ENCODE measurements at regions not wholly inside any gene's neighbourhood (a gene's known extent, or its start where the extent isn't known, plus 50 kb on each side); places are given as distances from the start of the nearest gene placed in this dataset.
"Not testable (repeated sequence)": the region's sequence is repeated elsewhere in the genome, so short reads cannot be mapped to it uniquely, and the experiment has no call there.

DNA sequence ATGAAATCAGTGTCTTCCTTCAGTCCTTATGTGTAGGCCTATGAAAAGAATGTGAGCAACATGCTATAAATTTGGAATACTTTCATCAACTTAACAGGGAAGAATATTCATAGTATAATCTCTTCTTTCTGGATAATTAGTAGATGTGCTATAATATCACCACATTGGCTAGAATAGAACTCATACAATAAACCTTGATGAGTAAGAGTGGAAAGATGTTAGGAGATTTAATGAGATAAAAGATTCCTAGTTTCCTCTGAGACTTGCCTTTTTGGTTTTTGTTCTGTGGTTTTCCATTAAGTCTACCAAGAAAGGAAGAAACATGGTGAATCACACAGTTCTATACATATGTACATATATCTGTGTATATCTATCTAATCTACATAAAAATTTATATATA, 301.8 kb upstream of the PRR16 start:
- H3K4me3 ChIP-seq (replicated peaks in 1 of 2; ENCODE audit: low read depth in 2 of 2, low read length in 2 of 2), result no peak overlapping the region
- no peak for DNase-seq (ENCODE audit: low read depth in 2 of 2)
- TF ChIP-seq, protein P1, sequence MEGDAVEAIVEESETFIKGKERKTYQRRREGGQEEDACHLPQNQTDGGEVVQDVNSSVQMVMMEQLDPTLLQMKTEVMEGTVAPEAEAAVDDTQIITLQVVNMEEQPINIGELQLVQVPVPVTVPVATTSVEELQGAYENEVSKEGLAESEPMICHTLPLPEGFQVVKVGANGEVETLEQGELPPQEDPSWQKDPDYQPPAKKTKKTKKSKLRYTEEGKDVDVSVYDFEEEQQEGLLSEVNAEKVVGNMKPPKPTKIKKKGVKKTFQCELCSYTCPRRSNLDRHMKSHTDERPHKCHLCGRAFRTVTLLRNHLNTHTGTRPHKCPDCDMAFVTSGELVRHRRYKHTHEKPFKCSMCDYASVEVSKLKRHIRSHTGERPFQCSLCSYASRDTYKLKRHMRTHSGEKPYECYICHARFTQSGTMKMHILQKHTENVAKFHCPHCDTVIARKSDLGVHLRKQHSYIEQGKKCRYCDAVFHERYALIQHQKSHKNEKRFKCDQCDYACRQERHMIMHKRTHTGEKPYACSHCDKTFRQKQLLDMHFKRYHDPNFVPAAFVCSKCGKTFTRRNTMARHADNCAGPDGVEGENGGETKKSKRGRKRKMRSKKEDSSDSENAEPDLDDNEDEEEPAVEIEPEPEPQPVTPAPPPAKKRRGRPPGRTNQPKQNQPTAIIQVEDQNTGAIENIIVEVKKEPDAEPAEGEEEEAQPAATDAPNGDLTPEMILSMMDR (IDR thresholded peaks at IDR 0.05; ENCODE audit: low read depth, low read length), result no peak

DNA sequence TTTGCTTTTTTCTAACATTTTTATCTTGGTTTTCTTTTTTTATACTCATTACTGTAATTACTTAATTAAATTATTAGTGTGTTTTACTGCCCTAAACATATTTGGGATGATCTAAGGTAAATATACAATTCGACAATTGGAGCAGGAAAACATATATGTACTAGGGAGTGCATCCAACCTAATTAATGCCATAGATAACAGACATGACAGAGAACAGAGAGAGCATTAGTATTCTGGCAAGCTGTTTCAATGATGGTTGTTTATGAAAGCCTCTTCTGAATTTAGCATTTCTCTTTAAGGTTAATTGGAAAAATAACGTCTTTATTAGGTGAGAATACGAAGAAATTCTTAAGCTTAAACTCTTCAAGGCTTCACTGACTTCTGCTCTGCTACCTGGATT, 300.1 kb upstream of the PRR16 start:
- TF ChIP-seq, protein P1 (IDR thresholded peaks at IDR 0.05; ENCODE audit: low read depth, low read length), result no peak
- H3K4me3 ChIP-seq (replicated peaks in 1 of 2; ENCODE audit: low read depth in 2 of 2, low read length in 2 of 2), result no peak overlapping the region

DNA sequence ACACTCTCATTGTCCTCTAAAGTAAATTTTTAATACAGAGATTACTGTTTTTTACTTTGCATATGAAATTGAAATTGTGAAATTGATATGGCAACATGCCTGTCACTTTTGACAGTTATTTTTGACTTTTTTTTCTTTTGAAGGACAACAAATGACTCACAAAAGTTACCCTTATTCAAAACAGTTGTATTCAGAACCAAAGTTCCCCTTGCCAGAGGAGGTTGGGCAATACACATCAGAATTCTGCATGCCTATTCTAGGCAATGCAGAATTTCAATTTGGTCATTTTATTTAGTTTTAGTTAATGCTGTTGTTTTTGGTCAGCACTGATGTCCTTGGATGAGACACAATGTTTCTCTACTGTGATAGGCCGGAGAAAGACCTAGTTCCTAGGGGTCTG, 299.1 kb upstream of the PRR16 start:
- TF ChIP-seq, protein P1 (IDR thresholded peaks at IDR 0.05; ENCODE audit: low read depth, low read length), result no peak
- DNase-seq (ENCODE audit: low read depth in 2 of 2), result no peak
- H3K4me3 ChIP-seq (replicated peaks in 1 of 2; ENCODE audit: low read depth in 2 of 2, low read length in 2 of 2), result no peak overlapping the region

More for the DNA sequence above, 300.1 kb upstream of the PRR16 start:
- no peak for DNase-seq (ENCODE audit: low read depth in 2 of 2)

DNA sequence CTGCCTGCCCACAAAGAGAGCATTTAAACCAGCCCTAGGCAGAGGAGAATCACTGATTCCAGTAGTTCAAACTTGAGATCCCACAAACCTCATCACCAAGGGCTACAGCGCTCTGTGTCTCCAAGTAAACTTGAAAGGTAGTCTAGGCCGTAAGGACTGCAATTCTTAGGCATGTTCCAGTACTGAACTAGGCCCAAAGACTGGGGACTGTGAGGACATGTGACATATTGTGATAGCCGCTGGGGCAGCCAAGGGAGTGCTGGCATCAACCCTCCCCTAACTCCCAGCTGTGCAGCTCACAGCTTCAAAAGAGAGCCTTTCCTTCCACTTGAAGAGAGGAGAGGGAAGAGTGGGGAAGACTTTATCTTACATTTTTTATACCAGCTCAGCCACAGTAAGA, 291.0 kb upstream of the PRR16 start:
- no peak overlapping the region for H3K4me3 ChIP-seq (replicated peaks in 1 of 2; ENCODE audit: low read depth in 2 of 2, low read length in 2 of 2)
- DNase-seq (ENCODE audit: low read depth in 2 of 2), result no peak
- TF ChIP-seq, protein P1 (IDR thresholded peaks at IDR 0.05; ENCODE audit: low read depth, low read length), result no peak

DNA sequence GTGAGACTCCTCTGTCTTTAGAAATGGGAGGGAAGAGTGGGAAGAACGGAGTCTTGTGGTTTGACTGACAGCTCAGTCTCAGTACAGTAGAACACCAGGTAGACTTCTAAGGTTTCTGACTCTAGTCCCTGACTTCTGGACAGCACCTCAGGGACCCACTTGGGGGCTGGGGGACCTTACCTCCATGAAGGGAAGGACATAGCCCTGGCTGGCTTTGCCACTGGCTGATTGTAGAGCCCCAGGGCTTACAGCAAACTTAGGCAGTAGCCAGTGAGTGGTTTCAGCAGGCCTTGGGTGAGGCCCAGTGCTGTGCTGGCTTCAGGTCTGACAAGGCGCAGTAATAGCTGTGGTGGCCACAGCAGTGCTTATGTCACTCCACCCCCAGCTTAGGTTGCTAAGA, 290.0 kb upstream of the PRR16 start:
- no peak overlapping the region for H3K4me3 ChIP-seq (replicated peaks in 1 of 2; ENCODE audit: low read depth in 2 of 2, low read length in 2 of 2)
- DNase-seq (ENCODE audit: low read depth in 2 of 2), result no peak
- TF ChIP-seq, protein P1 (IDR thresholded peaks at IDR 0.05; ENCODE audit: low read depth, low read length), result no peak

DNA sequence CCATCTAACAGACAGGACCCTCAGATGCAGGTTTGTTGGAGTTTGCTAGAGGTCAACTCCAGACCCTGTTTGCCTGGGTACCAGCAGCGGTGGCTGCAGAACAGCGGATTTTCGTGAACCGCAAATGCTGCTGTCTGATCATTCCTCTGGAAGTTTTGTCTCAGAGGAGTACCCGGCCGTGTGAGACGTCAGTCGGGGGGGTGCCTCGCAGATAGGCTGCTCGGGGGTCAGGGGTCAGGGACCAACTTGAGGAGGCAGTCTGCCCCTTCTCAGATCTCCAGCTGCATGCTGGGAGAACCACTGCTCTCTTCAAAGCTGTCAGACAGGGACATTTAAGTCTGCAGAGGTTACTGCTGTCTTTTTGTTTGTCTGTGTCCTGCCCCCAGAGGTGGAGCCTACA, 282.9 kb upstream of the PRR16 start:
- H3K4me3 ChIP-seq (replicated peaks in 1 of 2; ENCODE audit: low read depth in 2 of 2, low read length in 2 of 2); DNase-seq (ENCODE audit: low read depth in 2 of 2): not testable (repeated sequence)

DNA sequence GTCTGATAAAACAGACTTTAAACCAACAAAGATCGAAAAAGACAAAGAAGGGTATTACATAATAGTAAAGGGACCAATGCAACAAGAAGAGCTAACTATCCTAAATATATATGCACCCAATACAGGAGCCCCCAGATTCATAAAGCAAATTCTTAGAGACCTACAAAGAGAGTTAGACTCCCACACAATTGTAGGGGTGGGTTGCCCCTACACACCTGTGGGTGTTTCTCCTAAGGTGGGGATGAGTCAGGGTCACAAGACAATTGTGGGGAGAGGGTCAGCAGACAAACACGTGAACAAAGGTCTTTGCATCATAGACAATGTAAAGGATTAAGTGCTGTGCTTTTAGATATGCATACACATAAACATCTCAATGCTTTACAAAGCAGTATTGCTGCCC, 269.4 kb upstream of the PRR16 start:
- not testable (repeated sequence) for H3K4me3 ChIP-seq (replicated peaks in 1 of 2; ENCODE audit: low read depth in 2 of 2, low read length in 2 of 2); DNase-seq (ENCODE audit: low read depth in 2 of 2)

DNA sequence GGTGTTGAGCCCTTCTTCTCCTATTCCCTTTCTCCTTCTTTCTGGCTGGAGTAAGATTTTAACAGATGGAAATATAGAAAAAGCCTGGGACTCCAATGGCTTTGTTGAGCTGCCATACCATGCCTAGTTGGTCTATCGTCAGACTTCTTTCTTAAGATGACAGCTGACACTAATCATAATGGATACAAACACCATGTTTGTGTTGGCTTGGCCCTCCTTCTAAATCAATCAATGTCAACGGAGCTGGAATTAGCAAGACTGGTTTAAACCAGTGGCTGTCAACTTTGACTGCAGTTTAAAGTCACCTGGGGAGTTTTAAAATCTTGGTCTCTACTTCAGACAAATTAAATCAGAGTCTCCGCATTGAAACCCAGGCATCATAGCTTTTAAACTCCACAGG, 264.5 kb upstream of the PRR16 start:
- no peak for DNase-seq (ENCODE audit: low read depth in 2 of 2)
- TF ChIP-seq, protein P1 (IDR thresholded peaks at IDR 0.05; ENCODE audit: low read depth, low read length), result no peak
- H3K4me3 ChIP-seq (replicated peaks in 1 of 2; ENCODE audit: low read depth in 2 of 2, low read length in 2 of 2), result no peak overlapping the region

All from cardiac fibroblast (primary cell).